ENCODE measurements at regions not wholly inside any gene's neighbourhood (a gene's known extent, or its start where the extent isn't known, plus 50 kb on each side); places are given as distances from the start of the nearest gene placed in this dataset.
A peak's percentile ranks its signal among the peaks of the same experiment; 100 is the strongest.
"Not testable (repeated sequence)": the region's sequence is repeated elsewhere in the genome, so short reads cannot be mapped to it uniquely, and the experiment has no call there.

DNA sequence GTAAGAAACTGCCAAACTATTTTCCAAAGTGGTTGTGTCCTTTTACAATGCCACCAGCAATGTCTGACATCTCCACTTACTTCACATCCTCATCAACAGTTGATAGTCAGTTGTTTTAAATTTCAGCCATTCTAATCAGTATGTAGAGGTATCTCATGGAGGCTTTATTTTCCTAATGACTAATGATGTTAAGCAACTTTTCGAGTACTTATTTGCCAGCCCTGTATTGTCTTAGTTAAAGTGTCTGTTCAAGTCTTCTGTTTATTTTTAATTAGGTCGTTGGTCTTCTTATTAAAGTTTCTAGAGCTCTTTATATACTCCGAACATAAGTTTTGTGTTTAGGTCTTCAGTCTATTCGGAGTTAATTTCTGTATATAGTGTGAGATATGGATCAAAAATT, 54.9 kb upstream of the NBPF12 start:
- DNase-seq (ENCODE audit: low read depth in 3 of 3, low spot score in 2 of 3) = not testable (repeated sequence)

DNA sequence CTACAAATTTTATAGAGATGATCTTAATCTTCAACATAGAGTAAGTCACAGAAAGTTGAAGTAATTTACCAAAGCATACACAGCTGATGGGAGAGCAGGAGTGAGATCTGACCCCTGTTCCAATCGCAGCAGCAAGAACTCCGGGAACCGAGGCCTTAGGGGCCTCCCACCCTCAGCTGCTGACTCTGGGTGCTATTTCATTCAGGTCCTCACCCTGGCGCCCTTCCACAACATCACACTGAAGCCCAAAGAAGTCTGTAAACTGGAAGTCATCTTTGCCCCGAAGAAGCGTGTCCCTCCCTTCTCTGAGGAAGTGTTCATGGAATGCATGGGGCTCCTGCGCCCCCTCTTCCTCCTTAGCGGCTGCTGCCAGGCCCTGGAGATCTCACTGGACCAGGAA, 57.0 kb upstream of the NBPF12 start:
- not testable (repeated sequence) for DNase-seq (ENCODE audit: low read depth in 3 of 3, low spot score in 2 of 3)

- DNase-seq (ENCODE audit: low read depth in 3 of 3, low spot score in 2 of 3) = not testable (repeated sequence)
Measured at GRCh38 chr1:146863799-146864319, 74.3 kb upstream of the NBPF12 start.

DNA sequence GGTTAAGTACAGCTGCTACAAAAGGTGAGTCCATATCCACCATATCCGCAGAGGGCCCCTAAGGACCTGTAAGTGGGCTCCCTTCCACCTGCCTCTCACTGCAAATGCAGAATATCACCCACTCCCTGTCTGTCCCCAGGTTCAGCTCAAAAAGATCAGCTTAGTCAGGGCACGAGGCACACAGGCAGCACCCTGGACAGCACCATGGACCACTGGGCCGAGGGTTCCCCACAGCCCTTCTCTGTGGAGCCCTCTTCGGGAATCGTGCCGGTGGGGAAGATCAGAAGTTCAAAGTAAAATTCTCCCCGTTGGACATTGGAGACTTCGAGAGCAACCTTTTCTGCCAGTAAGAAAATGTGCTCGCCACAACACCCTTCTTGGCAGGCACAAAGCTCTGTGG, 85.0 kb upstream of the NBPF12 start:
- not testable (repeated sequence) for DNase-seq (ENCODE audit: low read depth in 3 of 3, low spot score in 2 of 3)

DNA sequence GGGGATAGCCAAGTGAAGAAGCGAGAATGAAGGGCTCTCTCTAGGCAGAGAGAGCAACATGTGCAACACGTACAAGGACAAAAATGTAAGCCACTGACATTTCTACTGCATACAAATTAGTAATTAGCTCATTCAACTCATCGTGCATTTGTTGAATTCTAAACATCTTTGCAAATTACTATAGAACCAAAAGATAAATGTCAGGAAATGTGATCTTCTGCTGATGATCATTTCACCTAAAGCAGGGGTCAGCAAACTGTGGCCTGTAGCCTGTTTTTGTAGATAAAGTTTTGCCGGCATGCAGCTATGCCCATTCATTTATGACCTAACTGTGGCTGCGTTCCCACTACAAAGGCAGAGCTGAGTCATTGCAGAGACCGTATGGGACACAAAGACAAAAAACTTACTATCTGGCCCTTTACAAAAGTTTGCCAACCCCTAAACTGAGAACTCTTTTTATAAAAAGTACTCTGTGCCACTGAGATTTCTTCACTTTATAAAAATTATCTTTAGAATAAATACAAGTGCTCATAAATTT, 87.7 kb upstream of the NBPF12 start:
- DNase-seq (ENCODE audit: low read depth in 3 of 3, low spot score in 2 of 3) = not testable (repeated sequence)

DNA sequence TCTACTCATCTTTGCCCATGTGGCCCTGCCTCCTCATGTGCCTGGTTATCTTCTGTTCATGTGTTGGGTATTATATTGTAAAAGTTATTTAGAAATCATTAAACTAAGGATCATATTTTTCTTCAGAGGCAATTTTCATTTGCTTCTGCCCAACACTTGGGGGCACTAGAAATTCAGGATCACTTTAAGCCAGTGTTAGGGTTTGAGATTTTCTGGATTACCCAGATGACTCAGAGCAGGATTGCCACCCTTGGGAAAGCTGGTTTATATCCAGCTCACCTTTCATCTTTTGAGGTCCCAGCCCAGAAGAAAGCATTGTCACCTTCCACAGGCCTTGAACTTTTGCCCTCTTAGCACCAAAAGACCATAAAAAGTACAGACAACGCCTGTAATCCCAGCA, 99.4 kb upstream of the NBPF12 start:
- not testable (repeated sequence) for DNase-seq (ENCODE audit: low read depth in 3 of 3, low spot score in 2 of 3)

DNA sequence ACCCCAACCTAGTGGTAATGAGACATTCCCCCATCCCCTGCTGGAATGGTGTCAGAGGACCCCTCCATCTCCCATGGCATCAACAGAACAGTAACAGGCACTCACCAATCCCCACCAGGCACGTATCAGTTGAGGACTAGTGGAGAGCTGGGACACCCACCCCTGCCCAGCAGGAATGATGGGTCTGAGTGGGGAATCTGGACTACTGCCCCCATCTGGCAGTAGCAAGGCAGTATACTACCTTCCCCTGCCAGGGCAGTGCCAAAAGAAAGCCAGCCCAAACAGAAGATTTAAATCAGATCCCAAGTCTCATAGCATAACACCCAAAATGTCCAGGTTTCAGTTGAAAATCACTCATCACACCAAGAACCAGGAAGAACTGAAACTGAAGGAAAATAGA, 111.2 kb upstream of the NBPF12 start:
- not testable (repeated sequence) for DNase-seq (ENCODE audit: low read depth in 3 of 3, low spot score in 2 of 3)

- DNase-seq (ENCODE audit: low read depth in 3 of 3, low spot score in 2 of 3) = not testable (repeated sequence)
Measured at GRCh38 chr1:146794236-146794635, 143.9 kb upstream of the NBPF12 start.

DNA sequence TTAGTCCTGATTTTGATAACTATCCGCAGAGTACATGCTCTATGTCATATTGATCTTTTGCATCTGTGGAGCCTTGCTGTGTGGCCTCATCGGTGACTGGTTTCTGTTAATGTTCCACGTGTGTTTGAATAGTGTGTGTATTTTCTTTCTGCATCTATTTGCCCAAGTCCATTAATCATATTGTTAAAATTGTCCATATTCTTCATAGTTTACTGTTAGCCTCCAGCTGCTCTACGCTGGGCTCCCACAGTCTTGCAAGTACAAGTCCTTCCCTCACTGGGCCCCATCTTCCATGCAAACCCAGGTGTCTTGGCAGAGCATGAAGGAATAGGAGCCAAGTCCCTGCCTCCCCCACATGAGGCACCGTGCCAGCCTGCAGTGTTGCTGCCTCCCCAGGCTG, 145.4 kb upstream of the NBPF12 start:
- not testable (repeated sequence) for DNase-seq (ENCODE audit: low read depth in 3 of 3, low spot score in 2 of 3)

- DNase-seq (ENCODE audit: low read depth in 3 of 3, low spot score in 2 of 3) = not testable (repeated sequence)
Measured at GRCh38 chr1:146784212-146784940, 153.7 kb upstream of the NBPF12 start.

GRCh38 chr1:146781235-146781634, 156.9 kb upstream of the NBPF12 start:
- DNase-seq (ENCODE audit: low read depth in 3 of 3, low spot score in 2 of 3) = not testable (repeated sequence)

GRCh38 chr1:146777826-146778602, 160.1 kb upstream of the NBPF12 start:
- DNase-seq (ENCODE audit: low read depth in 3 of 3, low spot score in 2 of 3) = peak; percentile 20 to 66 (median 54)

GRCh38 chr1:146774988-146775387, 163.1 kb upstream of the NBPF12 start:
- DNase-seq (ENCODE audit: low read depth in 3 of 3, low spot score in 2 of 3) = not testable (repeated sequence)

GRCh38 chr1:146774271-146774670, 163.9 kb upstream of the NBPF12 start:
- DNase-seq (ENCODE audit: low read depth in 3 of 3, low spot score in 2 of 3) = not testable (repeated sequence)

GRCh38 chr1:146771409-146771808, 166.7 kb upstream of the NBPF12 start:
- DNase-seq (ENCODE audit: low read depth in 3 of 3, low spot score in 2 of 3) = not testable (repeated sequence)

GRCh38 chr1:146770998-146771397, 167.1 kb upstream of the NBPF12 start:
- DNase-seq (ENCODE audit: low read depth in 3 of 3, low spot score in 2 of 3) = not testable (repeated sequence)

DNA sequence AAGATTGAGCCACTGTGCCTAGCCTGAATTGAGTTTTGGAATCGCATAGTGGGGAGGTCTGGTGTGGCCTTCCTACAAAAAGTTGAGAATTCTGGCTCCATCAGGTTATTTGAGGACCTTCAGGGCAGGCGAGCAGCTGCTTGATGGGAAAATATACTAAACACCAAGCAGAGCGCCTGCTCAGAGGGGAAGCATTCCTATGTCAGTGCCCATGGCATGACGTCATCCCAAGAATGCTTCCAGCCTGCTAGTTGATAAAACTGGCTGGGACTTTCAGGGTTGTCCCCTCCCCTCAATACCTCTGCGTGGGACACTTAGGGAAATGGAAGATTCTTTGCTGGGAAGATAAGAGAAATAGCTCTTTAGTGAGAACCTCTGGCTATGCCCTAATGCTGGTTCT, 174.9 kb upstream of the NBPF12 start:
- not testable (repeated sequence) for DNase-seq (ENCODE audit: low read depth in 3 of 3, low spot score in 2 of 3)

GRCh38 chr1:146756858-146757257, 181.3 kb upstream of the NBPF12 start:
- not testable (repeated sequence) for DNase-seq (ENCODE audit: low read depth in 3 of 3, low spot score in 2 of 3)

DNA sequence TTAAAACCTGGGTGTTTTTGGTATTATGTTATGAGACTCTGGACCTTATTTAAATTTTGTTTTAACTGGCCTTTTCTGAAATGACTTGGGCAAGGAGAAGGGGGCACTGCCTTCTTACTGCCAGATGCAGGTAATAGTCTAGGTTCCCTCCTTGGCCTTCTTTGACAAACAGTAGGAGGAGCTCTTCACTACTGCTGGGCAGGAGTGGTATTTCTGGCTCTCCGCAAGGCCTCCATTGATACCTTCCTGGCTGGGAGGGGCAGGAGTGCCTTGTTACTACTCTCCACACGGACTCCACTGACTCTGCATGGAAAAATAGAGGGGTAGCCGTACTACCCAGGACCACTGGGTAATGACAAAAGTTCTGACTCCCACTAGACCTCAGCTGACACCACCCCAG, 189.4 kb upstream of the NBPF12 start:
- DNase-seq (ENCODE audit: low read depth in 3 of 3, low spot score in 2 of 3) = not testable (repeated sequence)

GRCh38 chr1:146731981-146732680, 206.0 kb upstream of the NBPF12 start:
- not testable (repeated sequence) for DNase-seq (ENCODE audit: low read depth in 3 of 3, low spot score in 2 of 3)

All from right renal cortex interstitium (tissue), 3 donors.